HK-2 (cell line): ENCODE measurements at regions not wholly inside any gene's neighbourhood (a gene's known extent, or its start where the extent isn't known, plus 50 kb on each side); places are given as distances from the start of the nearest gene placed in this dataset.

Source experiments
- DNase-seq: peaks from one replicate; pipeline ENCODE4 v3.0.0-alpha.2; 2018; ENCODE audit not compliant: unreplicated experiment

- no peak for DNase-seq
Measured at GRCh38 chr4:155616117-155616516, 50.5 kb upstream of the GUCY1A1 start.

GRCh38 chr4:155615081-155615887 lies 51.4 kb upstream of the GUCY1A1 start:
- DNase-seq: no peak

GRCh38 chr4:155614111-155614762 lies 52.4 kb upstream of the GUCY1A1 start:
- DNase-seq: no peak

GRCh38 chr4:155612074-155612473 lies 54.6 kb upstream of the GUCY1A1 start:
- no peak for DNase-seq

GRCh38 chr4:155611501-155611900 lies 55.1 kb upstream of the GUCY1A1 start:
- no peak for DNase-seq

GRCh38 chr4:155610143-155610542 lies 56.5 kb upstream of the GUCY1A1 start:
- no peak for DNase-seq

GRCh38 chr4:155609455-155610059 lies 57.1 kb upstream of the GUCY1A1 start:
- DNase-seq: peak; percentile 53

GRCh38 chr4:155608225-155608885 lies 58.3 kb upstream of the GUCY1A1 start:
- DNase-seq: no peak

- DNase-seq: no peak
Measured at GRCh38 chr4:155607481-155607880, 59.2 kb upstream of the GUCY1A1 start.

GRCh38 chr4:155604718-155605626 lies 61.7 kb upstream of the GUCY1A1 start:
- DNase-seq: no peak

- no peak for DNase-seq
Measured at GRCh38 chr4:155603360-155603891, 63.2 kb upstream of the GUCY1A1 start.

- DNase-seq: no peak
Measured at GRCh38 chr4:155602351-155603140, 64.1 kb upstream of the GUCY1A1 start.

- DNase-seq: no peak
Measured at GRCh38 chr4:155600244-155600643, 66.4 kb upstream of the GUCY1A1 start.

GRCh38 chr4:155599596-155599995 lies 67.1 kb upstream of the GUCY1A1 start:
- no peak for DNase-seq

GRCh38 chr4:155599085-155599484 lies 67.6 kb upstream of the GUCY1A1 start:
- DNase-seq: no peak

GRCh38 chr4:155597933-155598451 lies 68.7 kb upstream of the GUCY1A1 start:
- DNase-seq: no peak

GRCh38 chr4:155597281-155597680 lies 69.4 kb upstream of the GUCY1A1 start:
- DNase-seq: no peak

GRCh38 chr4:155593793-155594192 lies 72.9 kb upstream of the GUCY1A1 start:
- no peak for DNase-seq

- DNase-seq: no peak
Measured at GRCh38 chr4:155592938-155593297, 73.7 kb upstream of the GUCY1A1 start.
